ENCODE measurements at regions not wholly inside any gene's neighbourhood (a gene's known extent, or its start where the extent isn't known, plus 50 kb on each side); places are given as distances from the start of the nearest gene placed in this dataset.

- TF ChIP-seq CTCF (IDR thresholded peaks at IDR 0.05; ENCODE audit: extremely low read depth, missing control alignments): no peak
- DNase-seq (ENCODE audit: low spot score): no peak
These were observed 57.0 kb downstream of the RASL11A start for GRCh38 chr13:27327633-27328032.

GRCh38 chr13:27329210-27329609 lies 58.6 kb downstream of the RASL11A start:
- no peak for DNase-seq (ENCODE audit: low spot score)
- TF ChIP-seq CTCF (IDR thresholded peaks at IDR 0.05; ENCODE audit: extremely low read depth, missing control alignments): no peak

GRCh38 chr13:27334774-27335435 lies 64.3 kb downstream of the RASL11A start:
- no peak for DNase-seq (ENCODE audit: low spot score)

GRCh38 chr13:27336014-27336673 lies 65.5 kb downstream of the RASL11A start:
- DNase-seq (ENCODE audit: low spot score): no peak
- TF ChIP-seq CTCF (IDR thresholded peaks at IDR 0.05; ENCODE audit: extremely low read depth, missing control alignments): no peak

More at GRCh38 chr13:27334774-27335435, 64.3 kb downstream of the RASL11A start:
- TF ChIP-seq CTCF (IDR thresholded peaks at IDR 0.05; ENCODE audit: extremely low read depth, missing control alignments): no peak

- no peak for DNase-seq (ENCODE audit: low spot score)
- no peak for TF ChIP-seq CTCF (IDR thresholded peaks at IDR 0.05; ENCODE audit: extremely low read depth, missing control alignments)
These were observed 67.6 kb downstream of the RASL11A start for GRCh38 chr13:27338207-27338606.

GRCh38 chr13:27338816-27339215 lies 68.2 kb downstream of the RASL11A start:
- DNase-seq (ENCODE audit: low spot score): peak; percentile 24
- no peak for TF ChIP-seq CTCF (IDR thresholded peaks at IDR 0.05; ENCODE audit: extremely low read depth, missing control alignments)

- peak; percentile 38 for DNase-seq (ENCODE audit: low spot score)
- TF ChIP-seq CTCF (IDR thresholded peaks at IDR 0.05; ENCODE audit: extremely low read depth, missing control alignments): peak; percentile 58
These were observed 68.7 kb downstream of the RASL11A start for GRCh38 chr13:27339299-27339698.
